WERI-Rb-1 (cell line): ENCODE measurements at regions not wholly inside any gene's neighbourhood (a gene's known extent, or its start where the extent isn't known, plus 50 kb on each side); places are given as distances from the start of the nearest gene placed in this dataset.

Experiments used
- DNase-seq: peaks from one replicate; pipeline ENCODE4 v3.0.0-alpha.2; 2020
- H3K27ac ChIP-seq: fragments of 250-450 bp; sonication (Bioruptor Pico); 2 replicates; pipeline ENCODE4 v1.5.1; 2020; ENCODE audit warnings: mild to moderate bottlenecking, moderate library complexity
- H3K27me3 ChIP-seq: fragments of 250-450 bp; sonication (Bioruptor Pico); 2 replicates; pipeline ENCODE4 v1.5.1; 2021; ENCODE audit warnings: mild to moderate bottlenecking, low read depth, moderate library complexity; ENCODE audit not compliant: insufficient read depth, severe bottlenecking
- H3K36me3 ChIP-seq: fragments of 250-450 bp; sonication (Bioruptor Pico); 2 replicates; pipeline ENCODE4 v1.5.1; 2020; ENCODE audit warnings: mild to moderate bottlenecking, moderate library complexity
- H3K4me3 ChIP-seq: 2 replicates; pipeline ENCODE4 v1.5.1; 2011; ENCODE audit warnings: low read depth, mild to moderate bottlenecking, control low read depth, low read length
- H3K9me3 ChIP-seq: fragments of 250-450 bp; sonication (Bioruptor Pico); 2 replicates; pipeline ENCODE4 v1.5.1; 2021; ENCODE audit warnings: mild to moderate bottlenecking, moderate library complexity; ENCODE audit not compliant: severe bottlenecking
- TF ChIP-seq, protein P1 (sequence below): IDR thresholded peaks from 2 replicates; pipeline ENCODE4 v1.5.1; 2011; ENCODE audit warnings: low read depth, mild to moderate bottlenecking, control low read depth, inconsistent platforms, low read length

DNA sequence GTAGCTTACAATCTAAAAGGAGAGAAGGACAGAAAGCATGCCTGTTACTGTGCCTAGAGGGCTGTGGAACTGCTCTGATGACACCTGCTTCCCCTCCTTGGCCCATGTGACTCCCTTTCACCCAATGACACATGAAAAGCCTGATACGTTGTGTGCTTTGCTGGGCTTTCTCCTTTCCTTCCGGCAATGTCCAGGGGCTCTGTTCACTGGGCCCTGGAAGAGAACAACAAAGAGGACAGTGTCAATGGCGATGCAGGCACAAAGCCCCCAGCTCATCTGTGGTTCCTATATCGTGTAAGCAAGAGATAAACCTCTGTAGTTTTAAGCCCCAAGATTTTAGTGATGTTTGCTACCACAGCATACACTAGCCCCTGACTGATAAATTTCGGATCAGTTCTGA, 306.1 kb downstream of the ABCC12 start:
- Histone ChIP-seq H3K4me3 (no peak overlapping the region), H3K9me3 (no peaks in the 10 kb centered on the region), H3K27ac (no peak overlapping the region), H3K36me3 (no peaks in the 10 kb centered on the region), H3K27me3 (no peaks in the 10 kb centered on the region)
- TF ChIP-seq, protein P1, sequence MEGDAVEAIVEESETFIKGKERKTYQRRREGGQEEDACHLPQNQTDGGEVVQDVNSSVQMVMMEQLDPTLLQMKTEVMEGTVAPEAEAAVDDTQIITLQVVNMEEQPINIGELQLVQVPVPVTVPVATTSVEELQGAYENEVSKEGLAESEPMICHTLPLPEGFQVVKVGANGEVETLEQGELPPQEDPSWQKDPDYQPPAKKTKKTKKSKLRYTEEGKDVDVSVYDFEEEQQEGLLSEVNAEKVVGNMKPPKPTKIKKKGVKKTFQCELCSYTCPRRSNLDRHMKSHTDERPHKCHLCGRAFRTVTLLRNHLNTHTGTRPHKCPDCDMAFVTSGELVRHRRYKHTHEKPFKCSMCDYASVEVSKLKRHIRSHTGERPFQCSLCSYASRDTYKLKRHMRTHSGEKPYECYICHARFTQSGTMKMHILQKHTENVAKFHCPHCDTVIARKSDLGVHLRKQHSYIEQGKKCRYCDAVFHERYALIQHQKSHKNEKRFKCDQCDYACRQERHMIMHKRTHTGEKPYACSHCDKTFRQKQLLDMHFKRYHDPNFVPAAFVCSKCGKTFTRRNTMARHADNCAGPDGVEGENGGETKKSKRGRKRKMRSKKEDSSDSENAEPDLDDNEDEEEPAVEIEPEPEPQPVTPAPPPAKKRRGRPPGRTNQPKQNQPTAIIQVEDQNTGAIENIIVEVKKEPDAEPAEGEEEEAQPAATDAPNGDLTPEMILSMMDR, result no peak
- DNase-seq, result no peak

DNA sequence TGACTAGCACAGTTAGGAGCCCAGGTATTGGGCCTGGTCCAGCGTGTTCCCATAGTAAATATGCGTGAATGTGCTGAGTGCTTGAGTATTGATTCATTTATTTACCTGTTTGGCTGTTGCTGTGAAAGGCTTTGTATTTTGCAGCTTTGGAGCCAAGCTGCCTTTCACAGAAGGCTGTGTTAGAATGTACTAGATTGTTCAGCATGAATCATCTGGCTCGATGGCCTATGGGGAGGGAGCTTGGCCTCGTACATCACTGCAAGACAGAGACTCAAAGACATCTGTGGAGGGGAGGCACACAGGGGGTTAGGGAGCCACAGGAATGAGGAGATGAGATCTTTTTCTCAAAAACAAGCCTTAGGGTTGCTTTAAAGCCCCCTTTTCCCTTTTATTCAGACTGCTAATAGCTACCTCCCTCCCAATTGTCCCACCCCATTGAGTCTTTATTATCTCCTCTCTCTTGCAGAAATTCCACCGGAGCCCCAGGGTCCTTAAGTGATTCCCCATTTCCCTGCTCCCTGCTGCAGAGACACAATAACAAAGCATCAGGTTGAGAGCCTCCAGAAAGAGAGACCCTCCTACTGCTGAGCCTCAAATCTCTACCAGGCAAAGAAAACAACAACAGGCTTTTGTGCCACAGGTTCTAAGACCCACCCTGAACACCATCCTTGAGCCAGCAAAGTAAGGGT, 307.2 kb downstream of the ABCC12 start:
- no peaks in the 10 kb centered on the region for H3K27me3 ChIP-seq
- TF ChIP-seq, protein P1, result no peak
- DNase-seq, result no peak
- no peak overlapping the region for H3K4me3 ChIP-seq
- no peaks in the 10 kb centered on the region for H3K36me3 ChIP-seq
- no peak overlapping the region for H3K27ac ChIP-seq
- H3K9me3 ChIP-seq, result no peaks in the 10 kb centered on the region

DNA sequence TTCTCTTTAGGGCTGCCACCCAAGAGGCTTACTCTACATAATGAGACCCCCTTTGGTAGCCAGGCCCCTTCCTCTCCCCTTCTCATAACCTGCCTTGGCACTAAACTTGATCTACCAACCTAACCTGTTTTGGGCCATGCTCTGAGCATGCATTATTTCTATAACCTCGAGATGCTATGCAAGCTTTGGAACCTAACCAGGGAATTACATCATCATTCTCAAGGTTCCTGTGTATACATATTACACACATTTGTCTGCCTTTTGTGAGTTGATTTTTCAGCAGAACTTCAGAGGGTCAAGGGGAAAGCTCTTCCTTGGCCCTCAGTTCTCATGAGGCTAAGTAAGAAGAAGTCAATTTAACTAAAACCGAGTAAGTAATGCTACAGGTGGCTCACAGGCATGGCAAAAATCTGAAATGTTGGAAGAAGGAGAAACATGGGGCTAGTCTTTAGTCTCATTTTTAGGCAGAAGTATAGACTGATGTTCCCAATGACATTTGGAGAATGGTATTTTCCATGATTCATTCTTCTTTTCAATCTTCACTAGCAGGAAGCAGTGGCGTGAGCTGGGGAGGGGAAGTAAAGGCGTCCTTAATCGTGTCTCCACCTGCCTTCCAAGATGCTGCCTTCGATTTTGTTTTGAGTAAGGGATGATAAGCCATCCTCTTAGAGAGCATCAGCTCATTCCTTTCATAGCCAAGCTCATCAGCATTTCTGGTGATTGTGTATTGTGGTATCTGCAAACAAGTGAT, 308.4 kb downstream of the ABCC12 start:
- Histone ChIP-seq H3K27me3 (no peaks in the 10 kb centered on the region), H3K9me3 (no peaks in the 10 kb centered on the region), H3K4me3 (no peak overlapping the region), H3K36me3 (no peaks in the 10 kb centered on the region), H3K27ac (no peak overlapping the region)
- TF ChIP-seq, protein P1, result no peak
- DNase-seq, result no peak

DNA sequence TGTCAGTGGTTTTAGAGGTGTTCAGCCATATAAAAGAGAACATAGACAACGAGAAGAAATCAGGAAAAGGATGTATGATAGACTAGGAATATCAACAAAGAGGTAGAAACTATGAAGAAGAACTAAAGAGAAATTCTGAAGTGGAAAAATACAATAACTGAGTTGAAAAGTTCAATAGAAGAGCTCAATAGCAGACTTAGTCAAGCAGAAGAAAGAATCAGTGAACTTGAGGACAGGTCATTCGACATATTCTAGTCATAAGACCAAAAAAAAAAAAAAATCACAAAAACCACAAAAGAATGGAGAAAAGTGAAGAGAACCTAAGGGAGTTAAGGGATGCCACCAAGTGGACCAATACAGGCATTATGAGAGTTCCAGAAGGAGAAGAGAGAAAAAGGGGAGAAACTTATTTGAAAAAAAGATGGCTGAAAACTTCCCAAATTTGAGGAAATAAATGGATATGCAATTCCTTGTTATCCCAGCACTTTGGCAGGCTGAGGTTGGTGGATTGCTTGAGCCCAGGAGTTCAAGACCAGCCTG, 321.2 kb downstream of the ABCC12 start:
- H3K4me3 ChIP-seq, result no peak overlapping the region
- H3K27ac ChIP-seq, result no peak overlapping the region
- H3K9me3 ChIP-seq, result peaks cover 3% of the 10 kb centered on the region
- TF ChIP-seq, protein P1, result no peak
- H3K36me3 ChIP-seq, result no peaks in the 10 kb centered on the region
- no peak for DNase-seq
- no peaks in the 10 kb centered on the region for H3K27me3 ChIP-seq

DNA sequence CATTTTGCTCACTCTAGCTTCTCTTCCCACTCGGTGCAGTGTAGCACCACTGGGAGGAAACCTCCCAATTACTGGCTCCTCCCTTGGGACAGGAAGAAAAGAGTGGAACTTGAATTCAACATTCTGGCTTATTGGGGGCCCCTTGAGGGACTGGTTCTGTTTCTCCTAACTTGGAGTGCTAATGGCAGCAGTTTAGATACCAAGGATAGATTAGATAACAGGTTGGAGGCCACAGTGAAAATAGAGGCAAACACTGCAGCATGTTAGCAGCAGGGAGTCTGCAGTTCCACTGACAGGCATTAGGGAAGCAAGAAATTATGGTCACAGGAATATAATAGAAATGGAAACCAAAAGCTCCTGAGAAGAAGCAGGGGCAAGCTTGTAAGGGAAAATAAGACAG, 322.0 kb downstream of the ABCC12 start:
- Histone ChIP-seq H3K27me3 (no peaks in the 10 kb centered on the region), H3K9me3 (peaks cover 3% of the 10 kb centered on the region), H3K27ac (no peak overlapping the region), H3K36me3 (no peaks in the 10 kb centered on the region), H3K4me3 (no peak overlapping the region)
- TF ChIP-seq, protein P1, result no peak
- no peak for DNase-seq
